Lower lobe of right lung (tissue), 2 donors: ENCODE measurements at regions not wholly inside any gene's neighbourhood (a gene's known extent, or its start where the extent isn't known, plus 50 kb on each side); places are given as distances from the start of the nearest gene placed in this dataset.

ENCODE experiments used
- ATAC-seq, 2 donors: fragments of 200-7000 bp; cut with Tn5 transposase; one replicate each; pipeline ENCODE4 v1.9.1; 2020 to 2022; ENCODE audit warnings: mild to moderate bottlenecking in 2 of 2, moderate library complexity in 2 of 2
- DNase-seq: peaks from one replicate; pipeline ENCODE4 v3.0.0-alpha.2; 2020
- H3K27ac ChIP-seq: fragments of 200-600 bp; one replicate; pipeline ENCODE4 v1.8.0; 2022
- H3K27me3 ChIP-seq: fragments of 200-600 bp; one replicate; pipeline ENCODE4 v1.8.0; 2022; ENCODE audit warnings: low read depth
- H3K36me3 ChIP-seq: fragments of 200-600 bp; one replicate; pipeline ENCODE4 v1.8.0; 2022; ENCODE audit warnings: mild to moderate bottlenecking
- H3K4me1 ChIP-seq: fragments of 200-600 bp; one replicate; pipeline ENCODE4 v1.8.0; 2022
- H3K4me3 ChIP-seq: fragments of 200-600 bp; one replicate; pipeline ENCODE4 v1.8.0; 2022; ENCODE audit warnings: mild to moderate bottlenecking
- H3K9me3 ChIP-seq: fragments of 200-600 bp; one replicate; pipeline ENCODE4 v1.8.0; 2022
- CTCF ChIP-seq: fragments of 200-600 bp; IDR thresholded peaks from one replicate; pipeline ENCODE4 v1.8.0; 2022; ENCODE audit warnings: antibody characterized with exemption, mild to moderate bottlenecking
- intact Hi-C: fragments of 100-400 bp; cut with DNase I; formaldehyde crosslinking; loops from one replicate; pipeline ENCODE4 v1.11.0; 2022
- donor health status: DM: no; HTN: yes; CAD: no; lungs with severe emphysema.

GRCh38 chr22:27686534-27686933, 115.0 kb downstream of the MN1 start:
- Histone ChIP-seq H3K4me1 (no peaks in the 10 kb centered on the region), H3K4me3 (no peak overlapping the region), H3K9me3 (peaks cover 3% of the 10 kb centered on the region), H3K27ac (no peak overlapping the region), H3K27me3 (no peaks in the 10 kb centered on the region), H3K36me3 (no peaks in the 10 kb centered on the region)
- no peak for TF ChIP-seq CTCF
- intact Hi-C loops: no loop called here
- ATAC-seq (peak; percentile 66 to 68), DNase-seq (no peak)

GRCh38 chr22:27687984-27688545, 113.5 kb downstream of the MN1 start:
- intact Hi-C loops: no loop called here

GRCh38 chr22:27689664-27690063, 111.9 kb downstream of the MN1 start:
- ATAC-seq (no peak), DNase-seq (no peak)
- Histone ChIP-seq H3K9me3 (peaks cover 3% of the 10 kb centered on the region), H3K27ac (no peak overlapping the region), H3K27me3 (no peaks in the 10 kb centered on the region), H3K4me3 (no peak overlapping the region), H3K4me1 (no peaks in the 10 kb centered on the region), H3K36me3 (no peaks in the 10 kb centered on the region)
- intact Hi-C loops: no loop called here
- TF ChIP-seq CTCF: no peak

More at GRCh38 chr22:27687984-27688545, 113.5 kb downstream of the MN1 start:
- H3K36me3 ChIP-seq: no peaks in the 10 kb centered on the region
- no peak for DNase-seq
- peaks cover 3% of the 10 kb centered on the region for H3K9me3 ChIP-seq
- H3K4me1 ChIP-seq: no peaks in the 10 kb centered on the region
- no peaks in the 10 kb centered on the region for H3K27me3 ChIP-seq
- no peak for TF ChIP-seq CTCF
- no peak overlapping the region for H3K4me3 ChIP-seq
- no peak for ATAC-seq
- no peak overlapping the region for H3K27ac ChIP-seq

GRCh38 chr22:27690599-27690998, 111.0 kb downstream of the MN1 start:
- intact Hi-C loops: no loop called here
- Histone ChIP-seq H3K27ac (no peak overlapping the region), H3K27me3 (no peaks in the 10 kb centered on the region), H3K36me3 (no peaks in the 10 kb centered on the region), H3K9me3 (peaks cover 3% of the 10 kb centered on the region), H3K4me1 (no peaks in the 10 kb centered on the region), H3K4me3 (no peak overlapping the region)
- no peak for TF ChIP-seq CTCF
- DNase-seq (no peak), ATAC-seq (no peak)

GRCh38 chr22:27692243-27692642, 109.3 kb downstream of the MN1 start:
- Histone ChIP-seq H3K36me3 (no peaks in the 10 kb centered on the region), H3K4me3 (no peak overlapping the region), H3K4me1 (no peaks in the 10 kb centered on the region), H3K9me3 (peaks cover 3% of the 10 kb centered on the region), H3K27ac (no peak overlapping the region), H3K27me3 (no peaks in the 10 kb centered on the region)
- TF ChIP-seq CTCF: no peak
- ATAC-seq: no peak
- intact Hi-C loops: no loop called here
- no peak for DNase-seq

- no peak for TF ChIP-seq CTCF
- intact Hi-C loops: no loop called here
- Histone ChIP-seq H3K27ac (no peak overlapping the region), H3K4me1 (no peaks in the 10 kb centered on the region), H3K9me3 (no peaks in the 10 kb centered on the region), H3K36me3 (no peaks in the 10 kb centered on the region), H3K4me3 (no peak overlapping the region), H3K27me3 (no peaks in the 10 kb centered on the region)
- ATAC-seq (no peak), DNase-seq (no peak)
These were observed 105.6 kb downstream of the MN1 start for GRCh38 chr22:27695925-27696324.
